HEK293T (cell line): ENCODE measurements at regions not wholly inside any gene's neighbourhood (a gene's known extent, or its start where the extent isn't known, plus 50 kb on each side); places are given as distances from the start of the nearest gene placed in this dataset.

Source experiments
- ARNT ChIP-seq: fragments of 450-650 bp; IDR thresholded peaks from 2 replicates; pipeline ENCODE4 v1.6.1; 2017; ENCODE audit warnings: mild to moderate bottlenecking
- BHLHE40 ChIP-seq: fragments of 450-650 bp; IDR thresholded peaks from 2 replicates; pipeline ENCODE4 v1.6.1; 2016; ENCODE audit warnings: mild to moderate bottlenecking, moderate library complexity, borderline replicate concordance
- ELF4 ChIP-seq: fragments of 450-650 bp; IDR thresholded peaks from 2 replicates; pipeline ENCODE4 v1.6.1; 2017; ENCODE audit warnings: antibody characterized with exemption
- FOXM1 ChIP-seq: fragments of 450-650 bp; IDR thresholded peaks from 2 replicates; pipeline ENCODE4 v1.6.1; 2017; ENCODE audit warnings: mild to moderate bottlenecking, borderline replicate concordance
- L3MBTL2 ChIP-seq: fragments of 450-650 bp; conservative IDR thresholded peaks from 2 replicates; pipeline ENCODE4 v1.6.1; 2016; ENCODE audit warnings: mild to moderate bottlenecking
- LEF1 ChIP-seq: fragments of 450-650 bp; IDR thresholded peaks from 2 replicates; pipeline ENCODE4 v1.6.1; 2017; ENCODE audit warnings: mild to moderate bottlenecking, borderline replicate concordance
- PKNOX1 ChIP-seq: fragments of 450-650 bp; IDR thresholded peaks from 2 replicates; pipeline ENCODE4 v1.6.1; 2016

- TF ChIP-seq ARNT (no peak), BHLHE40 (no peak), L3MBTL2 (no peak), ELF4 (no peak), LEF1 (no peak), FOXM1 (no peak), PKNOX1 (no peak)
These were observed 59.8 kb upstream of the RBM19 start for GRCh38 chr12:114025935-114026334.
